Left hindlimb (tissue), 1 donor: ENCODE measurements at regions not wholly inside any gene's neighbourhood (a gene's known extent, or its start where the extent isn't known, plus 50 kb on each side); places are given as distances from the start of the nearest gene placed in this dataset.

Experiments
- DNase-seq: peaks from one replicate; pipeline ENCODE4 v3.0.0-alpha.2; 2018

- no peak for DNase-seq
Measured at GRCh38 chr3:177977381-177978158, 558.7 kb upstream of the KCNMB2 start.

- no peak for DNase-seq
Measured at GRCh38 chr3:177978946-177979345, 557.3 kb upstream of the KCNMB2 start.

- no peak for DNase-seq
Measured at GRCh38 chr3:177979703-177980102, 556.5 kb upstream of the KCNMB2 start.

GRCh38 chr3:177981576-177981975 lies 554.7 kb upstream of the KCNMB2 start:
- DNase-seq: no peak

DNA sequence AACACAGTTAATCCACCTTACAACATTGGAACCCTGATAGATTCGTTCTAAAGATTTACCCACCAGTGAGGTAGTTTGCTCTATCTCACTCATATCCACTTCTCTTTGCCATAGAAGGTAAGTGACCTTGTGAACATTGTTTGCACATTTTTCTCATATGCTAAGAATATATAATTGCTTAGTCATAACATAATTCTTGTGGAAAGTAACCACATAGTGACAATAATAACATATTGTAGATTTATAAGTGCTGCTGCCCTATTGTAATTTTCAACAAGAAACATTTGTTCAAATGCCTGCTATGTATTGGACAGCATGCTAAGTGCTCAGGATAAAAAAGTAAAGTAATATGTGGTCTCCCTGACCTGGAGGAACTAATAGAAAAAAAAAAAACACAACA lies 554.2 kb upstream of the KCNMB2 start:
- no peak for DNase-seq

DNA sequence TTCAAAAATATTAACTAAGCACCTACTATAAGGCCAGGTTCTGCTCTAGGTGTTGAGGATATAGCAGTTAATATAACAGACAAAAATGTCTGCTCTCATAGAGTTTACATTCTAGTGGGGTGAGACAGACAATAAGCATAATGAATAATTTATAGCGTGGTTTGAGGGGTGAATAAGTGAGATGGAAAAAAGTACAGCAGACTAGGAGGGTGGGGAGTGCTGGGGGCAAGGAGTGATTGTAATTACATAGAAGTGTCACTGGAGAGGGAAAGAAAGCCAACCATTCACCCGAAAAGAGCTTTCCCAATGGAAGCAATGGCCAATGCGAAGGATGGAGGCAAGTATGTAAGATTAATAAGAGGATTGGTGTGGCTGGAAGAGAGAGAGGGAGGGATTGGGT lies 552.9 kb upstream of the KCNMB2 start:
- DNase-seq: no peak

- DNase-seq: no peak
Measured at GRCh38 chr3:177992993-177993970, 543.0 kb upstream of the KCNMB2 start.

GRCh38 chr3:177994976-177995375 lies 541.3 kb upstream of the KCNMB2 start:
- DNase-seq: no peak

GRCh38 chr3:177995381-177996085 lies 540.7 kb upstream of the KCNMB2 start:
- no peak for DNase-seq

GRCh38 chr3:178001670-178002101 lies 534.5 kb upstream of the KCNMB2 start:
- no peak for DNase-seq

DNA sequence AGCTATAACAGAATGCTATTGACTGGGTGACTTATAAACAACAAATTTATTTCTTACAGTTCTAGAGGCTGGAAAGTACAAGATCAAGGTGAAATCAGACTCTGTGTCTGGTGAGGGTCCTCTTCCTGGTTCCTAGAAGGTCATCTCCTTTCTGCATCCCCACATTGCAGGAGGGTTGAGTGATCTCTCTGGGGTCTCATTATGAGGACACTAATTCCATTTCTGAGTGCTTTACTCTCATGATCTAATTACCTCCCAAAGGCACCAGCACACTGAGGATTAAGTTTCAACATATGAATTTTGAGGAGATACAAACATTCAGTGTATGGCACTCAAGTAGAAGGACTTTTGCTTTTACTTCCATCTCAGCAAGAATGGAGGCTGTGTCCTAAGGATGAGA lies 534.1 kb upstream of the KCNMB2 start:
- DNase-seq: no peak

GRCh38 chr3:178003756-178004155 lies 532.5 kb upstream of the KCNMB2 start:
- no peak for DNase-seq

- no peak for DNase-seq
Measured at GRCh38 chr3:178005961-178006360, 530.3 kb upstream of the KCNMB2 start.

DNA sequence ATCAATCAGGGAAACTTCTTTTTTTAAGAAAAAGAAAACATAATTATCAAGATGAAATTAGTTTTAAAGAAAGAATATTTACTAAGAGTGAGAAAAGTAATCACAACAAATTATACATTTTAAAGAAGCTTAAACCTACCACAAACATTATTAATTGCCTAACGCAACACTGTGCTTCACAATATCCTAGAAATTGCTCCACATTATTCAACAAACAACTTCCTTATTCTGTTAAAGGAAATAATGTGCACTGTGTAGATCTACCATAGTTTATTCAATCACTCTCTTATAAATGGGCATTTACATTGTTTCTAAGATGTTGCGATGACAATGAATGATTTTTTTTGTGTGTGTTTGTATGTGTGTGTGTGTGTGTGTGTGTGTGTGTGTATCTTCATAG lies 525.9 kb upstream of the KCNMB2 start:
- DNase-seq: no peak

DNA sequence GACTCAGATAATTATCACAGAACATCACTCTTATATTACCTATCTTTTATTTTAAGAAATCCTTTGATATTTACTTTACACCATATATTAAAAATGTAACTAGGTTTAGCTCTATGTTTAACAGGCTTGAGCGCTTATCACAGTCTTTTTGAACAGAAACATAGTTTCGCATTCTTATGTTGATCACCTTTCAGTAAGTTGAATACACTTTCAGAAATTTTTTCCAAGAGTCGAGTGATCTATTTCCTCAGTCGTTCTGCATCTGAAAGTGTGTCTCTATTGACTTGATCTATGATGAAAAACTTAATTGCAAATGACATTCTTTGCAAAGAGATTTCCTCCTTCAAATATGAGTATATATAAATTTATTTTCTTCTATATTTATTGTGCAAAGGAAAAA lies 516.6 kb upstream of the KCNMB2 start:
- DNase-seq: no peak

DNA sequence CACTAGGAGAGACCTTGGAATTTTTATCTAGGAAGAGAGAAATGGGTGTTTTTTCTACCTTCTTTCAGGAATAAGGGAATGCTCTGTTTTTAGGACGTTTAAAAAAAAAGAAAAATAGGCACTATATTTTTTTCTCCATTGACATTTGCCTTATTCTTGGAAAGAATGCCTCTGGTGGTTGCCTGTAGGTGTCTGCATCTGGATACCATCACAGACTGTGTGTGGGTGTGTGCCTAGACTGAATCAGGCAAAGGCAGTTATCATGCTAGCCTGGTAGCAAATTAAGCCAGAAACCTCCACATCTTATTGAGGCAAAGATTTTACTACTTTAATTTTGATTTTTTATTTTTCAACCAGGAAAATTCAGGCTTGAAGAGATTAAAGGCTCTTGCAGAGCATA lies 513.6 kb upstream of the KCNMB2 start:
- DNase-seq: no peak

DNA sequence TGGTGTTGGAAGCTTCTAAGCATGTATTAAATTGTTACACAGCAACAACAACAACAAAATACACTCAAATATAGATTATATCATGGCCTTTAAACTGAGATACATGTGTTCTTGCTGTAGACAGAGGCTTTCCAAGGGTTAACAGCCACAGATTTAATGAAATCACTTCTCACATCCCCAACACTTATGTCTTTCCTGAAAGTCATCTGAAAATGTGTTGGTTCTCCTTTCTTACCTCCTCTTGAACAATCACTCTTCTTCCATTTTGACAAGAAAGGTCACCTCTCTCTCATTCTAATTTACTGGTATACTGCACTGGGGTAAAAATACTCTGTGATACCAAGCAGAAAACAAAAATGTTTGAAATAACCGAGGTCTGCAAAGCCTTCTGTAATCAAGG lies 507.3 kb upstream of the KCNMB2 start:
- no peak for DNase-seq

DNA sequence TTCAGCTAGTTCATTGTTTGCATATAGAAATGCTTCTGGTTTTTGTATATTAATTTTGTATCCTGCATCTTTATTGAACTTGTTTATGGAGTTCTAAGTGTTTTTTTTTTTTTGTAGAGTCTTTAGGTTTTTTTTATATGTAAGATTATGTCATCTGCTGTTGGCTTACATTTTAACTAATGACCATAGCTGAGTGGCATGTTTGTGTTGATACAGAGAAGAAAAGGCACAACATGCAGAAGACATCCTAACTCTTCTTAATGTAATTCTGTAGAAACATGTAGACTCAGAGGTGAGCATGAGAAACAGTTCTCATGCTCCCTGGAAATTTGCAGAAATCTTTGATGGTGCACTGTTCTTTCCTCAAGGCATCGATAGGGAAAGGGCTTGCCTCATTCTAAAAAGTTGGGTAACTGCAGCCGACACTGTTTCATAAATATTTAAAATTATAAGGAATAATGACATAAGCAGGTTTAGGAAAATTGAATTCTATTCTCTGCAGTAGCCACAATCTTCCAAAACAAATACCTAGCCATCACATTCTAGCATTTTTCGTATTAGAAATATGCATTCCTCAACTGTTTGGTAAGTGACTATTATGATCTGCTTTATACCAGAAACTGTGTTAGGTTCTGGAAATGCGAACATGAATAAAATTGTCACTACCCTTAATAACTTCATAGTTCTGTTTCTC lies 499.6 kb upstream of the KCNMB2 start:
- no peak for DNase-seq

GRCh38 chr3:178041931-178042330 lies 494.3 kb upstream of the KCNMB2 start:
- DNase-seq: no peak

DNA sequence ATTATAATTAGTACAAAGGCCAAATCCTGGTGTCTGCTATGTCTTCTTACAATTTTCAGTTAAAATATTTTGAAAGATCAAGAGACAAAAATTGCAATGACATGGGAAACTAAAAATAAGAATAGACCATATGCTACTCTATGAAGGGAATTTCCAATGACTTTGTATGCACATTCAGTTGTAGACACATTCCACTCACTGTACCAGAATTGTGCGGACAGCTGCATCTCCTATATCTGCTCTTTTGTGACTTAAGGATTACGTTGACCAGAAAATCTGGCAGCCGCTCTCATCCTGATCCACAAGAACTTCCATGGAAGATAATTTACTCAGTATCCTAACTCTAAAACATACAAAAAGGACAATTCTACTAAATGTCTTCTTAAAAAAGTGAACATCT lies 493.9 kb upstream of the KCNMB2 start:
- DNase-seq: no peak

DNA sequence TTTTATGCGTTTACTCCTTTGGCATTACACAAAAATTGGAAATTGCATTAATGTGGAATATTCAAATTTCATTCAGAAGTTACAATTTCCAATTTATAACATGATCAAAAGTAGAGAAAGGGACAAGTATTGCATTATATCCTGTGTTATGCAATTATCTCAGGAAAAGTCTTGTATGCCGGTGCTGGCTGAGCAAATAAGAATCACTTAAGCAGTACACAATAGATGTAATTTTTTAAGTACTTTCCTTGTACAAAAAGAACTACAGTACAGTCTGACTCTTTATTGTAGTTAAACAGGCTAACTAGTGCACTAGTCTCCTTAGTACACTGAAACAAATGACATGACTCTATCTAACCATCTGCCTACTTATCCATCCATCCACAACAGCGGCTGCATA lies 493.2 kb upstream of the KCNMB2 start:
- no peak for DNase-seq

GRCh38 chr3:178044320-178044719 lies 491.9 kb upstream of the KCNMB2 start:
- no peak for DNase-seq

GRCh38 chr3:178047496-178047895 lies 488.7 kb upstream of the KCNMB2 start:
- DNase-seq: no peak
